Adrenal gland (tissue), 5 donors: ENCODE measurements at regions not wholly inside any gene's neighbourhood (a gene's known extent, or its start where the extent isn't known, plus 50 kb on each side); places are given as distances from the start of the nearest gene placed in this dataset.

ENCODE experiments used
- POLR2A ChIP-seq, 2 donors: fragments of 450-650 bp; IDR thresholded peaks; one replicate each; pipeline ENCODE4 v1.6.1; 2017; ENCODE audit warnings: antibody characterized with exemption in 2 of 2, mild to moderate bottlenecking in 2 of 2, moderate library complexity in 1 of 2
- TF ChIP-seq, protein P1 (sequence below), 6 experiments: fragments of 450-650 bp in 4 of 6; fragments of 200-600 bp in 2 of 6; sonication (generic) in 1 of 6; IDR thresholded peaks; 1 replicate in 5 of 6; 2 replicates in 1 of 6; pipeline versions ENCODE4 v1.5.1 to v1.8.0; 2016 to 2021; ENCODE audit warnings: antibody characterized with exemption in 6 of 6, mild to moderate bottlenecking in 2 of 6, moderate library complexity in 1 of 6
- donor health status: DM: no; HTN: no; CAD: no.

GRCh38 chr11:69415411-69416142, 65.9 kb upstream of the LINC01488 start:
- TF ChIP-seq, protein P1, sequence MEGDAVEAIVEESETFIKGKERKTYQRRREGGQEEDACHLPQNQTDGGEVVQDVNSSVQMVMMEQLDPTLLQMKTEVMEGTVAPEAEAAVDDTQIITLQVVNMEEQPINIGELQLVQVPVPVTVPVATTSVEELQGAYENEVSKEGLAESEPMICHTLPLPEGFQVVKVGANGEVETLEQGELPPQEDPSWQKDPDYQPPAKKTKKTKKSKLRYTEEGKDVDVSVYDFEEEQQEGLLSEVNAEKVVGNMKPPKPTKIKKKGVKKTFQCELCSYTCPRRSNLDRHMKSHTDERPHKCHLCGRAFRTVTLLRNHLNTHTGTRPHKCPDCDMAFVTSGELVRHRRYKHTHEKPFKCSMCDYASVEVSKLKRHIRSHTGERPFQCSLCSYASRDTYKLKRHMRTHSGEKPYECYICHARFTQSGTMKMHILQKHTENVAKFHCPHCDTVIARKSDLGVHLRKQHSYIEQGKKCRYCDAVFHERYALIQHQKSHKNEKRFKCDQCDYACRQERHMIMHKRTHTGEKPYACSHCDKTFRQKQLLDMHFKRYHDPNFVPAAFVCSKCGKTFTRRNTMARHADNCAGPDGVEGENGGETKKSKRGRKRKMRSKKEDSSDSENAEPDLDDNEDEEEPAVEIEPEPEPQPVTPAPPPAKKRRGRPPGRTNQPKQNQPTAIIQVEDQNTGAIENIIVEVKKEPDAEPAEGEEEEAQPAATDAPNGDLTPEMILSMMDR (IDR thresholded peaks at IDR 0.05), result no peak
- no peak for TF ChIP-seq POLR2A (IDR thresholded peaks at IDR 0.05)
